H1 (cell line): ENCODE measurements at regions not wholly inside any gene's neighbourhood (a gene's known extent, or its start where the extent isn't known, plus 50 kb on each side); places are given as distances from the start of the nearest gene placed in this dataset.

Experiments
- CTCF ChIA-PET: fragments of 300-600 bp; sonication (Branson Sonifier 250); formaldehyde crosslinking; loops from one replicate; lab custom pipeline; 2021; ENCODE audit not compliant: partially characterized antibody; lab: Charles Lee
- POLR2A ChIA-PET: fragments of 300-600 bp; sonication (Branson Sonifier 250); formaldehyde crosslinking; loops from one replicate; lab custom pipeline; 2021; ENCODE audit warnings: inconsistent platforms; ENCODE audit not compliant: partially characterized antibody; lab: Charles Lee
- DNase-seq, 2 experiments: peaks; one replicate each; pipeline versions ENCODE4 v3.0.0 to v3.0.0-alpha.2; 2010 to 2022; ENCODE audit warnings: low spot score in 2 of 2, low read depth in 1 of 2, mixed read lengths in 1 of 2
- FAIRE-seq: peaks from 2 replicates; lab custom pipeline; 2011; peaks lifted over from hg19 to GRCh38; lab: Jason Lieb, UNC
- H2AFZ ChIP-seq: 2 replicates; pipeline ENCODE4 v1.8.1; 2012; ENCODE audit warnings: low read length, inconsistent platforms
- H2AK5ac ChIP-seq: 2 replicates; pipeline ENCODE4 v1.6.1; 2013; ENCODE audit warnings: low read depth, low read length
- H2BK120ac ChIP-seq: replicated peaks from 2 replicates; pipeline ENCODE3; 2013; ENCODE audit warnings: low read depth, low read length, inconsistent platforms
- H2BK12ac ChIP-seq: 2 replicates; pipeline ENCODE4 v1.6.1; 2013; ENCODE audit warnings: low read depth, low read length
- H2BK15ac ChIP-seq: 2 replicates; pipeline ENCODE4 v1.6.1; 2013; ENCODE audit warnings: low read length
- H2BK20ac ChIP-seq: 2 replicates; pipeline ENCODE4 v1.6.1; 2013; ENCODE audit warnings: low read length
- H2BK5ac ChIP-seq: 2 replicates; pipeline ENCODE4 v1.6.1; 2013; ENCODE audit warnings: low read depth, low read length
- H3K14ac ChIP-seq: 2 replicates; pipeline ENCODE4 v1.6.1; 2013; ENCODE audit warnings: inconsistent platforms; ENCODE audit not compliant: insufficient read length
- H3K18ac ChIP-seq: 2 replicates; pipeline ENCODE4 v1.6.1; 2013; ENCODE audit warnings: low read length; ENCODE audit errors: extremely low read depth
- H3K23ac ChIP-seq: 2 replicates; pipeline ENCODE4 v1.6.1; 2013; ENCODE audit warnings: inconsistent platforms; ENCODE audit not compliant: insufficient read length
- H3K23me2 ChIP-seq: 2 replicates; pipeline ENCODE4 v1.6.1; 2013; ENCODE audit warnings: low read depth, low read length
- H3K27ac ChIP-seq: 2 replicates; pipeline ENCODE4 v1.6.1; 2011; ENCODE audit warnings: low read depth, low read length, inconsistent platforms
- H3K27me3 ChIP-seq, 4 experiments: replicated peaks in 1 of 4; 1 replicate in 1 of 4; 2 replicates in 3 of 4; pipeline versions ENCODE4 v1.6.1 to v1.8.1; 2011 to 2013; ENCODE audit warnings: low read length in 3 of 4, mild to moderate bottlenecking in 3 of 4, inconsistent platforms in 2 of 4, mixed read lengths in 2 of 4, moderate library complexity in 1 of 4; ENCODE audit not compliant: control insufficient read depth in 3 of 4, insufficient read depth in 3 of 4; ENCODE audit errors: extremely low read depth in 1 of 4
- H3K36me3 ChIP-seq, 4 experiments: 2 replicates each; pipeline versions ENCODE4 v1.6.1 to v1.8.1; 2011 to 2013; ENCODE audit warnings: mild to moderate bottlenecking in 4 of 4, low read length in 3 of 4, moderate library complexity in 2 of 4, control low read depth in 1 of 4, inconsistent platforms in 1 of 4; ENCODE audit not compliant: insufficient read depth in 4 of 4, control insufficient read depth in 2 of 4
- H3K4ac ChIP-seq: replicated peaks from 2 replicates; pipeline ENCODE3; 2013; ENCODE audit warnings: low read length, low read depth, mixed read lengths, inconsistent platforms; ENCODE audit not compliant: insufficient read length
- H3K4me1 ChIP-seq, 4 experiments: replicated peaks in 1 of 4; 1 replicate in 1 of 4; 2 replicates in 3 of 4; pipeline versions ENCODE4 v1.6.1 to v1.8.1; 2011 to 2013; ENCODE audit warnings: low read length in 3 of 4, inconsistent platforms in 2 of 4, mixed read lengths in 1 of 4; ENCODE audit not compliant: insufficient read depth in 4 of 4, control insufficient read depth in 3 of 4
- H3K4me2 ChIP-seq, 2 experiments: 2 replicates each; pipeline versions ENCODE4 v1.6.1 to v1.8.1; 2011 to 2013; ENCODE audit warnings: low read depth in 2 of 2, low read length in 2 of 2, control low read depth in 1 of 2, inconsistent platforms in 1 of 2, mild to moderate bottlenecking in 1 of 2; ENCODE audit not compliant: insufficient read depth in 1 of 2
- H3K4me3 ChIP-seq, 4 experiments: fragments of 200-600, 300-600 bp in 1 of 4; sonication (generic), shearing (Covaris generic), sonication (Bioruptor Twin) in 1 of 4; 2 replicates each; pipeline versions ENCODE4 v1.5.1 to v1.8.1; 2011 to 2016; ENCODE audit warnings: low read length in 4 of 4, low read depth in 3 of 4, control low read depth in 2 of 4, inconsistent platforms in 2 of 4, mild to moderate bottlenecking in 2 of 4, mixed read lengths in 1 of 4, moderate library complexity in 1 of 4; ENCODE audit not compliant: insufficient read depth in 2 of 4; ENCODE audit errors: extremely low read depth in 1 of 4
- H3K56ac ChIP-seq: replicated peaks from 2 replicates; pipeline ENCODE3; 2013; ENCODE audit warnings: low read depth, mild to moderate bottlenecking, mixed read lengths, low read length, inconsistent platforms; ENCODE audit not compliant: insufficient read length
- H3K79me1 ChIP-seq: 2 replicates; pipeline ENCODE4 v1.6.1; 2013; ENCODE audit warnings: low read depth, low read length, control low read depth
- H3K79me2 ChIP-seq, 2 experiments: 2 replicates each; pipeline versions ENCODE4 v1.6.1 to v1.8.1; 2012 to 2013; ENCODE audit warnings: low read length in 2 of 2, mild to moderate bottlenecking in 2 of 2, inconsistent platforms in 1 of 2; ENCODE audit not compliant: insufficient read depth in 2 of 2, control insufficient read depth in 1 of 2
- H3K9ac ChIP-seq, 4 experiments: replicated peaks in 1 of 4; 1 replicate in 1 of 4; 2 replicates in 3 of 4; pipeline versions ENCODE4 v1.6.1 to v1.8.1; 2011 to 2013; ENCODE audit warnings: low read depth in 3 of 4, low read length in 3 of 4, control low read depth in 2 of 4, mild to moderate bottlenecking in 2 of 4, moderate library complexity in 2 of 4, inconsistent platforms in 1 of 4; ENCODE audit errors: extremely low read depth in 1 of 4
- H3K9me3 ChIP-seq, 2 experiments: 2 replicates each; pipeline versions ENCODE4 v1.6.1 to v1.8.1; 2012 to 2013; ENCODE audit warnings: mild to moderate bottlenecking in 2 of 2, moderate library complexity in 2 of 2, control low read depth in 1 of 2, inconsistent platforms in 1 of 2, low read depth in 1 of 2, low read length in 1 of 2, mixed read lengths in 1 of 2; ENCODE audit not compliant: insufficient read depth in 2 of 2
- H4K20me1 ChIP-seq, 2 experiments: replicated peaks in 1 of 2; 2 replicates each; pipeline versions ENCODE3 to v1.8.1; 2011 to 2013; ENCODE audit warnings: inconsistent platforms in 2 of 2, low read length in 2 of 2, mild to moderate bottlenecking in 1 of 2; ENCODE audit not compliant: insufficient read depth in 2 of 2, control insufficient read depth in 1 of 2
- H4K5ac ChIP-seq: 2 replicates; pipeline ENCODE4 v1.6.1; 2013; ENCODE audit warnings: low read length, low read depth, mixed read lengths, inconsistent platforms; ENCODE audit not compliant: insufficient read length
- H4K8ac ChIP-seq: 2 replicates; pipeline ENCODE4 v1.8.0; 2013; ENCODE audit warnings: mild to moderate bottlenecking, moderate library complexity, low read length, inconsistent platforms; ENCODE audit not compliant: insufficient read depth; ENCODE audit errors: extremely low read depth
- H4K91ac ChIP-seq: replicated peaks from 2 replicates; pipeline ENCODE3; 2013; ENCODE audit warnings: low read length, mixed read lengths, inconsistent platforms; ENCODE audit not compliant: insufficient read length
- BACH1 ChIP-seq: IDR thresholded peaks from 2 replicates; pipeline ENCODE4 v1.6.1; 2012; ENCODE audit warnings: low read length, improper control_type of control experiment
- CBX8 ChIP-seq: fragments of 300-800, 300-1000 bp; sonication (generic); IDR thresholded peaks from 2 replicates; pipeline ENCODE4 v1.7.1; 2016; ENCODE audit warnings: low read depth, low read length, borderline replicate concordance
- CTCF ChIP-seq, 3 experiments: IDR thresholded peaks; 1 replicate in 2 of 3; 2 replicates in 1 of 3; pipeline versions ENCODE4 v1.5.1 to v1.6.1; 2011; ENCODE audit warnings: low read length in 3 of 3, mild to moderate bottlenecking in 3 of 3, inconsistent platforms in 2 of 3, low read depth in 1 of 3, moderate library complexity in 1 of 3; ENCODE audit not compliant: insufficient read depth in 1 of 3; ENCODE audit errors: control extremely low read depth in 1 of 3
- GABPA ChIP-seq: IDR thresholded peaks from 2 replicates; pipeline ENCODE4 v1.6.1; 2011; ENCODE audit warnings: mild to moderate bottlenecking, low read length, moderate library complexity, borderline replicate concordance; ENCODE audit not compliant: insufficient read depth
- MAFK ChIP-seq: IDR thresholded peaks from 2 replicates; pipeline ENCODE4 v1.6.1; 2012; ENCODE audit warnings: low read depth, mild to moderate bottlenecking, improper control_type of control experiment, low read length
- SIN3A ChIP-seq, 2 experiments: IDR thresholded peaks in 1 of 2; conservative IDR thresholded peaks in 1 of 2; 2 replicates each; pipeline ENCODE4 v1.6.1; 2011 to 2012; ENCODE audit warnings: low read length in 2 of 2, improper control_type of control experiment in 1 of 2, low read depth in 1 of 2, mild to moderate bottlenecking in 1 of 2
- SP2 ChIP-seq: IDR thresholded peaks from 2 replicates; pipeline ENCODE4 v1.6.1; 2012; ENCODE audit warnings: mild to moderate bottlenecking, low read length, inconsistent platforms
- SP4 ChIP-seq: IDR thresholded peaks from 2 replicates; pipeline ENCODE4 v1.6.1; 2012; ENCODE audit warnings: low read length, inconsistent platforms
- TAF1 ChIP-seq: IDR thresholded peaks from 2 replicates; pipeline ENCODE4 v1.6.1; 2011; ENCODE audit warnings: mild to moderate bottlenecking, low read depth, low read length
- TBP ChIP-seq: IDR thresholded peaks from 2 replicates; pipeline ENCODE4 v1.6.1; 2011; ENCODE audit warnings: low read depth, low read length, improper control_type of control experiment
- WGBS, 2 experiments: shearing (Covaris generic) in 1 of 2; methylation state at CpG; one replicate each; pipeline versions ENCODE4 v1.1.6 to v1.1.7; 2013 to 2015; ENCODE audit warnings: low lambda C conversion rate in 2 of 2, mixed read lengths in 2 of 2, inconsistent platforms in 1 of 2, low coverage in 1 of 2, missing lambda C conversion rate in 1 of 2; ENCODE audit not compliant: insufficient replicate concordance in 2 of 2, insufficient coverage in 1 of 2, insufficient read length in 1 of 2; ENCODE audit errors: extremely low coverage in 1 of 2, missing lambda C conversion rate in 1 of 2; 5-methylcytosine and 5-hydroxymethylcytosine counted together

GRCh38 chr2:144253743-144254142, 266.2 kb downstream of the ZEB2 start:
- no peak overlapping the region for H3K9ac ChIP-seq
- no peak for TF ChIP-seq CTCF (IDR thresholded peaks at IDR 0.05; ENCODE audit: control extremely low read depth in 1 of 3, insufficient read depth in 1 of 3, low read depth in 1 of 3, low read length in 3 of 3)
- TF ChIP-seq BACH1 = no peak
- TF ChIP-seq GABPA = no peak
- TF ChIP-seq SIN3A (conservative IDR thresholded peaks at IDR 0.05 in 1 of 2, IDR thresholded peaks at IDR 0.05 in 1 of 2; ENCODE audit: low read depth in 1 of 2, low read length in 2 of 2) = no peak
- no peak for TF ChIP-seq MAFK
- no peak for TF ChIP-seq CBX8
- TF ChIP-seq TBP = no peak
- no peak for TF ChIP-seq SP4
- no peak for TF ChIP-seq SP2
- no peak for TF ChIP-seq TAF1

More at GRCh38 chr2:144253743-144254142, 266.2 kb downstream of the ZEB2 start:
- Histone ChIP-seq H3K4me1 (no peaks in the 10 kb centered on the region), H3K14ac (no peak overlapping the region), H3K36me3 (peaks cover 0 to 10% (median 2%) of the 10 kb centered on the region in 4 experiments; a peak in 3 of 8 replicates), H3K23me2 (no peaks in the 10 kb centered on the region), H3K79me2 (no peaks in the 10 kb centered on the region), H3K79me1 (no peaks in the 10 kb centered on the region; the same call in 1 of the 2 replicates), H4K91ac (no peak overlapping the region), H2BK15ac (no peak overlapping the region), H2AK5ac (no peak overlapping the region), H4K20me1 (no peaks in the 10 kb centered on the region), H4K5ac (no peak overlapping the region), H3K4ac (no peak overlapping the region), H3K27me3 (no peaks in the 10 kb centered on the region), H3K18ac (no peak overlapping the region), H3K56ac (no peak overlapping the region), H2BK120ac (no peak overlapping the region), H3K4me3 (no peak overlapping the region), H4K8ac (no peak overlapping the region), H2BK12ac (no peak overlapping the region), H3K27ac (no peak overlapping the region), H2AFZ (no peak overlapping the region), H3K9me3 (peaks cover 32 to 36% of the 10 kb centered on the region in 2 experiments), H3K23ac (no peak overlapping the region), H3K4me2 (no peak overlapping the region), H2BK5ac (no peak overlapping the region), H2BK20ac (no peak overlapping the region)
- POLR2A ChIA-PET = no interaction called here
- 92% methylated on average over 4 of the region's 4 CpGs; no CpG with 5 or more reads in 1 of the 2 experiments for WGBS, 2 experiments
- FAIRE-seq = no peak
- CTCF ChIA-PET = no interaction called here
- DNase-seq = no peak
